GM18517 (cell line): ENCODE measurements at regions not wholly inside any gene's neighbourhood (a gene's known extent, or its start where the extent isn't known, plus 50 kb on each side); places are given as distances from the start of the nearest gene placed in this dataset.

Experiments used
- ATAC-seq: cut with Tn5 transposase; IDR thresholded peaks from one replicate; pipeline ENCODE4 v1.9.1; 2021; ENCODE audit warnings: mild to moderate bottlenecking, moderate library complexity; ENCODE audit not compliant: unreplicated experiment

GRCh38 chr1:195462646-195463045, 1145.6 kb downstream of the KCNT2 start:
- ATAC-seq = no peak

- no peak for ATAC-seq
Observed at GRCh38 chr1:195462152-195462551, 1146.1 kb downstream of the KCNT2 start.

GRCh38 chr1:195458365-195458764, 1149.9 kb downstream of the KCNT2 start:
- no peak for ATAC-seq

- no peak for ATAC-seq
Observed at GRCh38 chr1:195450794-195451193, 1157.4 kb downstream of the KCNT2 start.

- no peak for ATAC-seq
Observed at GRCh38 chr1:195439661-195440060, 1168.6 kb downstream of the KCNT2 start.

- no peak for ATAC-seq
Observed at GRCh38 chr1:195434566-195435203, 1173.6 kb downstream of the KCNT2 start.

- no peak for ATAC-seq
Observed at GRCh38 chr1:195430826-195431225, 1177.4 kb downstream of the KCNT2 start.

- ATAC-seq = no peak
Observed at GRCh38 chr1:195428927-195429326, 1179.3 kb downstream of the KCNT2 start.

- no peak for ATAC-seq
Observed at GRCh38 chr1:195415584-195415983, 1192.7 kb downstream of the KCNT2 start.

- no peak for ATAC-seq
Observed at GRCh38 chr1:195394567-195394966, 1213.7 kb downstream of the KCNT2 start.

GRCh38 chr1:195376190-195376589, 1232.0 kb downstream of the KCNT2 start:
- no peak for ATAC-seq

- no peak for ATAC-seq
Observed at GRCh38 chr1:195373856-195374255, 1234.4 kb downstream of the KCNT2 start.

- ATAC-seq = no peak
Observed at GRCh38 chr1:195345149-195345548, 1263.1 kb downstream of the KCNT2 start.

- no peak for ATAC-seq
Observed at GRCh38 chr1:195337646-195338045, 1270.6 kb downstream of the KCNT2 start.

GRCh38 chr1:195336812-195337211, 1271.4 kb downstream of the KCNT2 start:
- no peak for ATAC-seq

- no peak for ATAC-seq
Observed at GRCh38 chr1:195335541-195335940, 1272.7 kb downstream of the KCNT2 start.

GRCh38 chr1:195332102-195332501, 1276.1 kb downstream of the KCNT2 start:
- no peak for ATAC-seq

- ATAC-seq = no peak
Observed at GRCh38 chr1:195328681-195329080, 1279.6 kb downstream of the KCNT2 start.

- ATAC-seq = no peak
Observed at GRCh38 chr1:195328102-195328501, 1280.1 kb downstream of the KCNT2 start.

- no peak for ATAC-seq
Observed at GRCh38 chr1:195327361-195327760, 1280.9 kb downstream of the KCNT2 start.

GRCh38 chr1:195326325-195326724, 1281.9 kb downstream of the KCNT2 start:
- no peak for ATAC-seq

- no peak for ATAC-seq
Observed at GRCh38 chr1:195325181-195325580, 1283.1 kb downstream of the KCNT2 start.

GRCh38 chr1:195306281-195306680, 1302.0 kb downstream of the KCNT2 start:
- ATAC-seq = no peak
